Karpas-422 (cell line): ENCODE measurements at regions not wholly inside any gene's neighbourhood (a gene's known extent, or its start where the extent isn't known, plus 50 kb on each side); places are given as distances from the start of the nearest gene placed in this dataset.

Experiments
- DNase-seq: peaks from one replicate; pipeline ENCODE4 v3.0.0-alpha.2; 2015
- H2AFZ ChIP-seq: fragments of 200-600 bp; sonication (generic); 2 replicates; pipeline ENCODE4 v1.6.1; 2014; ENCODE audit warnings: antibody characterized with exemption, low read length, mixed read lengths
- H3K27ac ChIP-seq: fragments of 200-600 bp; sonication (generic); 2 replicates; pipeline ENCODE4 v1.5.1; 2014; ENCODE audit warnings: mild to moderate bottlenecking, low read length, moderate library complexity
- H3K27me3 ChIP-seq: fragments of 200-600 bp; sonication (generic); 2 replicates; pipeline ENCODE4 v1.6.1; 2014; ENCODE audit warnings: low read length, mixed read lengths
- H3K36me3 ChIP-seq: fragments of 200-600 bp; sonication (generic); 2 replicates; pipeline ENCODE4 v1.6.1; 2014; ENCODE audit warnings: low read length, mixed read lengths; ENCODE audit not compliant: insufficient read depth
- H3K4me1 ChIP-seq: fragments of 200-600 bp; sonication (generic); 2 replicates; pipeline ENCODE4 v1.6.1; 2014; ENCODE audit warnings: mild to moderate bottlenecking, low read length, mixed read lengths
- H3K4me2 ChIP-seq: fragments of 200-600 bp; sonication (generic); 2 replicates; pipeline ENCODE4 v1.6.1; 2014; ENCODE audit warnings: low read length, low read depth, mild to moderate bottlenecking; ENCODE audit not compliant: poor library complexity, severe bottlenecking
- H3K4me3 ChIP-seq: fragments of 200-600 bp; sonication (generic); 2 replicates; pipeline ENCODE4 v1.5.1; 2014; ENCODE audit warnings: mild to moderate bottlenecking, antibody characterized with exemption, low read length, mixed read lengths
- H3K79me2 ChIP-seq: fragments of 200-600 bp; sonication (generic); 2 replicates; pipeline ENCODE4 v1.6.1; 2014; ENCODE audit warnings: mild to moderate bottlenecking, low read length, mixed read lengths
- H3K9ac ChIP-seq: fragments of 200-600 bp; sonication (generic); 2 replicates; pipeline ENCODE4 v1.6.0; 2014; ENCODE audit warnings: low read length
- H3K9me2 ChIP-seq: fragments of 200-600 bp; sonication (generic), shearing (Covaris generic); replicated peaks from 2 replicates; pipeline ENCODE4 v1.6.0; 2014; ENCODE audit warnings: mild to moderate bottlenecking, low read length, moderate library complexity; ENCODE audit not compliant: insufficient read depth
- H3K9me3 ChIP-seq: fragments of 300-700, 200-600 bp; sonication (generic); 2 replicates; pipeline ENCODE4 v1.6.1; 2014; ENCODE audit warnings: low read length, mixed read lengths
- H4K20me1 ChIP-seq: fragments of 200-600 bp; sonication (generic); 2 replicates; pipeline ENCODE4 v1.6.1; 2014; ENCODE audit warnings: mild to moderate bottlenecking, antibody characterized with exemption, low read length, low read depth; ENCODE audit not compliant: insufficient read depth

GRCh38 chr1:187411118-187411517, 582.4 kb downstream of the PLA2G4A start:
- Histone ChIP-seq H3K4me3 (no peak overlapping the region), H3K27me3 (no peaks in the 10 kb centered on the region), H3K27ac (no peak overlapping the region), H3K9me3 (no peaks in the 10 kb centered on the region), H3K4me1 (no peaks in the 10 kb centered on the region), H3K36me3 (no peaks in the 10 kb centered on the region), H4K20me1 (no peaks in the 10 kb centered on the region), H3K79me2 (no peaks in the 10 kb centered on the region), H2AFZ (no peak overlapping the region), H3K9me2 (no peaks in the 10 kb centered on the region), H3K4me2 (no peak overlapping the region), H3K9ac (no peak overlapping the region)
- no peak for DNase-seq

DNA sequence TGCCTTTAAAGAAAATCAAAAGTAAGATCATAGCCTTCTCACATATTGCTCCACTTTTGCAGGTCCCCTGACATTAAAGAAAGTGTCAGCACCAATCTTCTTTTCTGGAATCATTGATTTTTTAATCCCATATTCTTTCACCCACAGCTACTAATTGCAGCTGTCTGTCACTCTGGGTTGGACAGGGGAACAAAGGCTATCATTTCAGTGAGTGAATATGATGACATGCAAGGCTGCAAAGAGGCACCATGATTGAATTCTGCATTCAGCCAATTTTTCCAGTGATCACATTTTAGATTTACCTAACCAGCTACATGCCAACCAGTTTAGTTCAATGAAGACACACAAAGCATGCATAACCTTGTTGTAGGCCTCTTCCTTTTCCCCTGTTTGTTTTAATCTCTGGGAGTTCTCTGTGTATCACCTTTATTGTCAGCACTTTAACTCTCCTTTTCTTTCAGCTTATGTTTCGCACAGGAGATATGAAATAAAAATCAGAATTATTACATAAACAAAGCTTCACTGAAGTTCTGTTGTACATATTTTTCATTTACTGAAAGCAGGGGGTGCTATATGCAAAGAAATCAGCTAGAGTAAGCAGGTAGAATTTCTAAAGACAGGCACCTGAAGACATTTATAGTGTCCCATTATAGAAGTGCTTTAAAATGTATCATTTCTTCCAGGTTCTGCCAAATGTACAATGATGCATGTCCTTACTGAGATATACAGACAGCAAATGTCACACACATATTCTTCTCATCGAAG, 584.8 kb downstream of the PLA2G4A start:
- H3K4me2 ChIP-seq, result no peak overlapping the region
- H3K9me2 ChIP-seq, result no peaks in the 10 kb centered on the region
- no peak overlapping the region for H2AFZ ChIP-seq
- no peaks in the 10 kb centered on the region for H3K27me3 ChIP-seq
- H3K9me3 ChIP-seq, result no peaks in the 10 kb centered on the region
- no peaks in the 10 kb centered on the region for H4K20me1 ChIP-seq
- no peak overlapping the region for H3K4me3 ChIP-seq
- DNase-seq, result peak; percentile 43
- H3K4me1 ChIP-seq, result no peaks in the 10 kb centered on the region
- H3K27ac ChIP-seq, result no peak overlapping the region
- no peak overlapping the region for H3K9ac ChIP-seq
- H3K79me2 ChIP-seq, result no peaks in the 10 kb centered on the region
- no peaks in the 10 kb centered on the region for H3K36me3 ChIP-seq

GRCh38 chr1:187415065-187415464, 586.3 kb downstream of the PLA2G4A start:
- no peak for DNase-seq
- Histone ChIP-seq H3K27me3 (no peaks in the 10 kb centered on the region), H3K4me2 (no peak overlapping the region)

DNA sequence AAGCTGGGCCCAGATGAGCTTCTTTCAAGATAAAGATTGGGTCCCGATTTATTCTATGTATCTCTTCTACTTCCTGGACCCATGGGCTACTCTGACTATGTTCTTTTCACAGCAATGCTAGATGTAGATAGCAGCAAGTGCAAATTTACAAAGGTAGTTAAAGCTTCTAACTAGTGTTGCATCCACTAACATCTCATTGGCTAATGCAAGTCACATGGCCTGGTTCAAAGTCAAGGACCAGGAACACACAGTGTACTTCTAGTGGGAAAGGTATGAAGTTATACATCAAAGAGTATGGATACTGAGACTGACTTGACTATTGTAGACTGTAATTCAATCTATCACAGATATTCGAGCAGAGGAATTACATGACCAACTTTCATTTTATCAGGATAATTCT, 588.8 kb downstream of the PLA2G4A start:
- Histone ChIP-seq H2AFZ (no peak overlapping the region), H3K79me2 (no peaks in the 10 kb centered on the region), H3K9me3 (no peaks in the 10 kb centered on the region), H3K36me3 (no peaks in the 10 kb centered on the region), H3K4me2 (no peak overlapping the region), H4K20me1 (no peaks in the 10 kb centered on the region), H3K4me3 (no peak overlapping the region), H3K27ac (no peak overlapping the region), H3K9me2 (no peaks in the 10 kb centered on the region), H3K4me1 (no peaks in the 10 kb centered on the region), H3K9ac (no peak overlapping the region), H3K27me3 (no peaks in the 10 kb centered on the region)
- no peak for DNase-seq

More at GRCh38 chr1:187415065-187415464, 586.3 kb downstream of the PLA2G4A start:
- Histone ChIP-seq H3K27ac (no peak overlapping the region), H2AFZ (no peak overlapping the region), H3K36me3 (no peaks in the 10 kb centered on the region), H3K79me2 (no peaks in the 10 kb centered on the region), H4K20me1 (no peaks in the 10 kb centered on the region), H3K4me3 (no peak overlapping the region), H3K9me3 (no peaks in the 10 kb centered on the region), H3K4me1 (no peaks in the 10 kb centered on the region), H3K9me2 (no peaks in the 10 kb centered on the region), H3K9ac (no peak overlapping the region)

- Histone ChIP-seq H3K79me2 (no peaks in the 10 kb centered on the region), H3K4me2 (no peak overlapping the region), H4K20me1 (no peaks in the 10 kb centered on the region), H3K4me3 (no peak overlapping the region), H2AFZ (no peak overlapping the region), H3K9ac (no peak overlapping the region), H3K36me3 (no peaks in the 10 kb centered on the region), H3K9me3 (no peaks in the 10 kb centered on the region), H3K4me1 (no peaks in the 10 kb centered on the region), H3K27ac (no peak overlapping the region), H3K9me2 (0 out of 2 replicates have a peak, but pooled peaks cover 3% of the 10 kb centered on the region), H3K27me3 (no peaks in the 10 kb centered on the region)
- DNase-seq, result no peak
Measured at GRCh38 chr1:187433598-187433997, 604.8 kb downstream of the PLA2G4A start.

DNA sequence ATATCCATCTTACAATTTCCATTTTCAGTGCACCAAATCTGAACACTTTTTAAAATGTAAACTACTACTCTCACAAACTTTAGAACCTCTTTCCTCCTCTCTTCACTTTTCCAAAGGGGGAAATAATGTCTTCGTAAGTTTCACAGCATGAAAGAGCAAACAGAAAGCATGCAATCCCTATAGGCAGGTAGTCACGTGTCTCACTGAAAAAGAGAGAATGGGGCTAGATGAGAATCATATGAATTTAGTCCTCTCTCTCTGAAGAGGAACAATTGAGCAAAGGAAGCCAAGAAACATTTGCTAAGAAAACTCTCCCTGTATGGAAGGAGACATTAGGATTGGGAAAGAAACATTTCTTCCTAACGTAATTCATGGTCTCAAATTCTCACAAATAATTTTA, 613.9 kb downstream of the PLA2G4A start:
- H3K9ac ChIP-seq, result no peak overlapping the region
- no peak overlapping the region for H3K4me2 ChIP-seq

DNA sequence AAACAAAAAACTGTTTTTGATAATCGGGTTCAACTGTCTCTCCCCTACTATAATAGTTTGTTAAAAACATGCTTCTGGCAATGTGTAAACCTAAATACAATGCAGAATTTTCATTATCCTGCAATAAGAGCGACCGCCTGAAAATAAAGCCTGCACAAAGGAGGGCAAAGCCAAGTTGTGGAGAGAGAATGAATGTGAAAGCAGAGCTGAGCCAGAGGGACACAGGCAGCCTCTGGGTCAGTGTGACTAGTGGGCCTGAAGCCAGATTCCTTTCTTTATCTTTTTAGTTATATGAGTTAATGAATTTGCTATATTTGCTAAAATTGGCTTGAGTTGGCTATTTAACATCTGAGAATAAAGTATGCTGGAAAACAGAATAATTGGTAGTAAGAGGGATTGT, 615.2 kb downstream of the PLA2G4A start:
- no peak overlapping the region for H3K4me3 ChIP-seq
- H3K79me2 ChIP-seq, result no peaks in the 10 kb centered on the region
- H3K4me2 ChIP-seq, result no peak overlapping the region
- no peaks in the 10 kb centered on the region for H3K36me3 ChIP-seq
- no peaks in the 10 kb centered on the region for H3K27me3 ChIP-seq
- H3K9ac ChIP-seq, result no peak overlapping the region
- DNase-seq, result no peak
- H3K9me3 ChIP-seq, result no peaks in the 10 kb centered on the region; the same call in 1 of the 2 replicates
- no peaks in the 10 kb centered on the region for H4K20me1 ChIP-seq
- H3K27ac ChIP-seq, result no peak overlapping the region
- H3K9me2 ChIP-seq, result no peaks in the 10 kb centered on the region
- no peaks in the 10 kb centered on the region for H3K4me1 ChIP-seq
- H2AFZ ChIP-seq, result no peak overlapping the region

More for the DNA sequence above, 613.9 kb downstream of the PLA2G4A start:
- Histone ChIP-seq H3K36me3 (no peaks in the 10 kb centered on the region), H3K79me2 (no peaks in the 10 kb centered on the region), H3K4me1 (no peaks in the 10 kb centered on the region), H3K27me3 (no peaks in the 10 kb centered on the region), H3K27ac (no peak overlapping the region), H2AFZ (no peak overlapping the region), H4K20me1 (no peaks in the 10 kb centered on the region), H3K4me3 (no peak overlapping the region), H3K9me3 (no peaks in the 10 kb centered on the region; the same call in 1 of the 2 replicates), H3K9me2 (no peaks in the 10 kb centered on the region)
- no peak for DNase-seq

DNA sequence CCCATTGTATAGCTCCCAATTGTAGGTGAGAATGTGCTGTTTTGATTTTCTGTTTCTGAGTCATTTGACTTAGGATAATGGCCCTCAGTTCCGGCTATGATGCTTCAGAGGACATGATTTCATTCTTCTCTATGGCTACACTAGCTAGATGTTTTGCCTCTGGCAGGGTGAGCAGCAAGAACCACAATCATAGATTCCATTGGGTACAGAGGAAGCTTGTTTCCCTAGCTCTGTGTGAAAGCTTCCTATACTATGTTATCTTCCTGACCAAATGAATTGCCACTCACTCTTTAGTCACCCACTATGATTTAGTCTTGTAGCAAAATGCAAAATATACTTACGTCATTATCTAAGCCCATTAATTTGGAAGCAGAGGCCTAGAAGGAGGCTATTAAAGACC, 616.3 kb downstream of the PLA2G4A start:
- DNase-seq, result no peak
- no peaks in the 10 kb centered on the region for H3K9me2 ChIP-seq
- H2AFZ ChIP-seq, result no peak overlapping the region
- H3K4me1 ChIP-seq, result no peaks in the 10 kb centered on the region
- no peaks in the 10 kb centered on the region for H3K79me2 ChIP-seq
- H3K27ac ChIP-seq, result no peak overlapping the region
- no peak overlapping the region for H3K4me3 ChIP-seq
- no peak overlapping the region for H3K4me2 ChIP-seq
- H3K36me3 ChIP-seq, result no peaks in the 10 kb centered on the region
- no peaks in the 10 kb centered on the region for H4K20me1 ChIP-seq
- no peak overlapping the region for H3K9ac ChIP-seq
- peaks cover 3% of the 10 kb centered on the region for H3K9me3 ChIP-seq
- H3K27me3 ChIP-seq, result no peaks in the 10 kb centered on the region
